ENCODE measurements at regions not wholly inside any gene's neighbourhood (a gene's known extent, or its start where the extent isn't known, plus 50 kb on each side); places are given as distances from the start of the nearest gene placed in this dataset.

GRCh38 chr6:93676581-93676980 lies 257.2 kb upstream of the EPHA7 start:
- Histone ChIP-seq H3K27me3 (ENCODE audit: control insufficient read depth, insufficient read depth, low read length) (no peaks in the 10 kb centered on the region), H3K36me3 (ENCODE audit: control insufficient read depth in 2 of 3, insufficient read depth in 3 of 3, low read length in 3 of 3) (no peaks in the 10 kb centered on the region), H3K4me3 (ENCODE audit: low read length in 3 of 3) (no peak overlapping the region), H3K9me3 (ENCODE audit: control insufficient read depth in 2 of 3, insufficient read depth in 1 of 3, low read length in 3 of 3) (no peaks in the 10 kb centered on the region), H3K9ac (ENCODE audit: low read length in 3 of 3) (no peak overlapping the region), H3K4me1 (ENCODE audit: control insufficient read depth in 2 of 3, insufficient read depth in 2 of 3, low read depth in 1 of 3, low read length in 3 of 3) (no peaks in the 10 kb centered on the region), H3K27ac (ENCODE audit: low read depth in 2 of 2, low read length in 2 of 2) (no peak overlapping the region)
- DNase-seq (no peak), FAIRE-seq (no peak)
- TF ChIP-seq, protein P1, sequence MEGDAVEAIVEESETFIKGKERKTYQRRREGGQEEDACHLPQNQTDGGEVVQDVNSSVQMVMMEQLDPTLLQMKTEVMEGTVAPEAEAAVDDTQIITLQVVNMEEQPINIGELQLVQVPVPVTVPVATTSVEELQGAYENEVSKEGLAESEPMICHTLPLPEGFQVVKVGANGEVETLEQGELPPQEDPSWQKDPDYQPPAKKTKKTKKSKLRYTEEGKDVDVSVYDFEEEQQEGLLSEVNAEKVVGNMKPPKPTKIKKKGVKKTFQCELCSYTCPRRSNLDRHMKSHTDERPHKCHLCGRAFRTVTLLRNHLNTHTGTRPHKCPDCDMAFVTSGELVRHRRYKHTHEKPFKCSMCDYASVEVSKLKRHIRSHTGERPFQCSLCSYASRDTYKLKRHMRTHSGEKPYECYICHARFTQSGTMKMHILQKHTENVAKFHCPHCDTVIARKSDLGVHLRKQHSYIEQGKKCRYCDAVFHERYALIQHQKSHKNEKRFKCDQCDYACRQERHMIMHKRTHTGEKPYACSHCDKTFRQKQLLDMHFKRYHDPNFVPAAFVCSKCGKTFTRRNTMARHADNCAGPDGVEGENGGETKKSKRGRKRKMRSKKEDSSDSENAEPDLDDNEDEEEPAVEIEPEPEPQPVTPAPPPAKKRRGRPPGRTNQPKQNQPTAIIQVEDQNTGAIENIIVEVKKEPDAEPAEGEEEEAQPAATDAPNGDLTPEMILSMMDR (IDR thresholded peaks at IDR 0.05; ENCODE audit: borderline replicate concordance, extremely low read depth, insufficient read depth): no peak
- intact Hi-C loops (cut with DNase I): no loop called here

DNA sequence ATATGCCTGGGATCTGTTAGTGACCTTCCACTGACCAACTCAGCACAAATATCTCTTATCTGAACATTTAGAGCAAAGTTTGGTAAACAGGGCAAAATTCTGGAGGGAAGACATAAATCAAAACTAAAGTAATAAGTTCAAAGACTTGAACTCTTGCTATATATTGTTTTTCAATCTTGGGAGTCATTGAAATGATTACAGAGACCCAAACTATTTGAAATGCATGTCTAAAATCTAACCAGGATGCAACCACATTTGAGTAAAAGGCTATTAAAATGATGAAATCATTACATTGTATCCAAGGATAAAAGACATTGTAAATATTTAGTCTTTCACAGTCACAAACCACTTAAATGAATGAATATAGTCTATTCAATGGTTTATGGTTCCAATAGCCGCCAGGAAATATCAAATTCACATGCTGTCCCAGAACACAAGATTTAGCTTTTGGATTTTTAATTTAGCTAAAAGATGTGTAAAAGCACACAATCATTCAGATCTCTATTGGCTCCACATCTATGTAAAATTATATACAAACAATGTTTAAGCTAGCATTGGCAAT lies 256.6 kb upstream of the EPHA7 start:
- no peak for FAIRE-seq
- DNase-seq: no peak
- H3K9me3 ChIP-seq (ENCODE audit: control insufficient read depth in 2 of 3, insufficient read depth in 1 of 3, low read length in 3 of 3): no peaks in the 10 kb centered on the region
- H3K9ac ChIP-seq (ENCODE audit: low read length in 3 of 3): no peak overlapping the region
- no peaks in the 10 kb centered on the region for H3K4me1 ChIP-seq (ENCODE audit: control insufficient read depth in 2 of 3, insufficient read depth in 2 of 3, low read depth in 1 of 3, low read length in 3 of 3)
- no peak overlapping the region for H3K4me3 ChIP-seq (ENCODE audit: low read length in 3 of 3)
- no peaks in the 10 kb centered on the region for H3K36me3 ChIP-seq (ENCODE audit: control insufficient read depth in 2 of 3, insufficient read depth in 3 of 3, low read length in 3 of 3)
- H3K27me3 ChIP-seq (ENCODE audit: control insufficient read depth, insufficient read depth, low read length): no peaks in the 10 kb centered on the region
- intact Hi-C loops (cut with DNase I): no loop called here
- TF ChIP-seq, protein P1 (IDR thresholded peaks at IDR 0.05; ENCODE audit: borderline replicate concordance, extremely low read depth, insufficient read depth): no peak
- H3K27ac ChIP-seq (ENCODE audit: low read depth in 2 of 2, low read length in 2 of 2): no peak overlapping the region

DNA sequence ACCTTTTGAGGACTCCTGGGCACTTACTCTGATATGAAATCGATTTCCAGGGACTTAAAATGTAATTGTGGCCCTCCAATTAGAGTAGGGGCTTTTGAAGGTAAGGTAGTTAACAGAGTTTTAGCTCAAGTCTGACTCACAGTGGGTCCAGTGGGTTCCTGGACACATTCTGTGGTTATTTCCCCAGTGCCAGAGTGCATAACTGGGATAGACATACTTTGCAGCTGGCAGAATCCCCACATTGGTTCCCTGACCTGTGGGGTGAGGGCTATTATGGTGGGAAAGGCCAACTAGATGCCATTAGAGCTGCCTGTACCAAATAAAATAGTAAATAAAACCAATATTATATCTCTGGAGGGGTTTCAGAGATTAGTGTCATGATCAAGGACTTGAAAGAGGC lies 243.8 kb upstream of the EPHA7 start:
- intact Hi-C loops (cut with DNase I): no loop called here
- no peaks in the 10 kb centered on the region for H3K9me3 ChIP-seq (ENCODE audit: control insufficient read depth in 2 of 3, insufficient read depth in 1 of 3, low read length in 3 of 3)
- no peak overlapping the region for H3K4me3 ChIP-seq (ENCODE audit: low read length in 3 of 3)
- H3K27ac ChIP-seq (ENCODE audit: low read depth in 2 of 2, low read length in 2 of 2): no peak overlapping the region
- no peaks in the 10 kb centered on the region for H3K36me3 ChIP-seq (ENCODE audit: control insufficient read depth in 2 of 3, insufficient read depth in 3 of 3, low read length in 3 of 3)
- no peaks in the 10 kb centered on the region for H3K27me3 ChIP-seq (ENCODE audit: control insufficient read depth, insufficient read depth, low read length)
- no peaks in the 10 kb centered on the region for H3K4me1 ChIP-seq (ENCODE audit: control insufficient read depth in 2 of 3, insufficient read depth in 2 of 3, low read depth in 1 of 3, low read length in 3 of 3)
- DNase-seq (no peak), FAIRE-seq (no peak)
- H3K9ac ChIP-seq (ENCODE audit: low read length in 3 of 3): no peak overlapping the region
- TF ChIP-seq, protein P1 (IDR thresholded peaks at IDR 0.05; ENCODE audit: borderline replicate concordance, extremely low read depth, insufficient read depth): no peak

- Histone ChIP-seq H3K9ac (ENCODE audit: low read length in 3 of 3) (no peak overlapping the region), H3K36me3 (ENCODE audit: control insufficient read depth in 2 of 3, insufficient read depth in 3 of 3, low read length in 3 of 3) (no peaks in the 10 kb centered on the region), H3K27me3 (ENCODE audit: control insufficient read depth, insufficient read depth, low read length) (no peaks in the 10 kb centered on the region), H3K9me3 (ENCODE audit: control insufficient read depth in 2 of 3, insufficient read depth in 1 of 3, low read length in 3 of 3) (peaks cover 0 to 4% (median 0%) of the 10 kb centered on the region in 3 donors), H3K4me3 (ENCODE audit: low read length in 3 of 3) (no peak overlapping the region), H3K4me1 (ENCODE audit: control insufficient read depth in 2 of 3, insufficient read depth in 2 of 3, low read depth in 1 of 3, low read length in 3 of 3) (no peaks in the 10 kb centered on the region), H3K27ac (ENCODE audit: low read depth in 2 of 2, low read length in 2 of 2) (no peak overlapping the region)
- no peak for FAIRE-seq
- DNase-seq: no peak
- intact Hi-C loops (cut with DNase I): no loop called here
- TF ChIP-seq, protein P1 (IDR thresholded peaks at IDR 0.05; ENCODE audit: borderline replicate concordance, extremely low read depth, insufficient read depth): no peak
Measured at GRCh38 chr6:93654548-93654947, 235.2 kb upstream of the EPHA7 start.

Data from kidney (tissue), 13 donors.